Parathyroid adenoma (tissue), 2 donors: ENCODE measurements at regions not wholly inside any gene's neighbourhood (a gene's known extent, or its start where the extent isn't known, plus 50 kb on each side); places are given as distances from the start of the nearest gene placed in this dataset.

ENCODE experiments used
- H2AFZ ChIP-seq: fragments of 300-600 bp; sonication (generic); one replicate; pipeline ENCODE4 v1.7.0; 2017; ENCODE audit warnings: antibody characterized with exemption, mild to moderate bottlenecking
- H3K27ac ChIP-seq: fragments of 300-600 bp; sonication (generic); one replicate; pipeline ENCODE4 v1.7.0; 2017
- H3K27me3 ChIP-seq: fragments of 300-600 bp; sonication (generic); one replicate; pipeline ENCODE4 v1.7.0; 2017; ENCODE audit warnings: low read length; ENCODE audit not compliant: control insufficient read depth, insufficient read depth
- H3K36me3 ChIP-seq: fragments of 300-600 bp; sonication (generic); one replicate; pipeline ENCODE4 v1.7.0; 2017; ENCODE audit warnings: low read length; ENCODE audit not compliant: control insufficient read depth, insufficient read depth
- H3K4me1 ChIP-seq: fragments of 300-600 bp; sonication (generic); one replicate; pipeline ENCODE4 v1.7.0; 2017; ENCODE audit warnings: control low read depth
- H3K4me2 ChIP-seq: fragments of 300-600 bp; sonication (generic); one replicate; pipeline ENCODE4 v1.7.0; 2017; ENCODE audit warnings: low read length
- H3K4me3 ChIP-seq: fragments of 300-600 bp; sonication (generic); one replicate; pipeline ENCODE4 v1.7.0; 2017; ENCODE audit warnings: low read depth, low read length
- H3K79me2 ChIP-seq: fragments of 300-600 bp; sonication (generic); one replicate; pipeline ENCODE4 v1.7.0; 2017; ENCODE audit warnings: control low read depth
- H3K9ac ChIP-seq: fragments of 300-600 bp; sonication (generic); one replicate; pipeline ENCODE4 v1.7.0; 2017; ENCODE audit warnings: mild to moderate bottlenecking
- H3K9me3 ChIP-seq: fragments of 300-600 bp; sonication (generic); one replicate; pipeline ENCODE4 v1.7.0; 2017; ENCODE audit warnings: low read length; ENCODE audit not compliant: control insufficient read depth
- TF ChIP-seq, protein P1 (sequence below): fragments of 300-600 bp; sonication (generic); IDR thresholded peaks from one replicate; pipeline ENCODE4 v1.7.0; 2017; ENCODE audit warnings: antibody characterized with exemption, mild to moderate bottlenecking
- donor health status: primary hyperparathyroidism.

DNA sequence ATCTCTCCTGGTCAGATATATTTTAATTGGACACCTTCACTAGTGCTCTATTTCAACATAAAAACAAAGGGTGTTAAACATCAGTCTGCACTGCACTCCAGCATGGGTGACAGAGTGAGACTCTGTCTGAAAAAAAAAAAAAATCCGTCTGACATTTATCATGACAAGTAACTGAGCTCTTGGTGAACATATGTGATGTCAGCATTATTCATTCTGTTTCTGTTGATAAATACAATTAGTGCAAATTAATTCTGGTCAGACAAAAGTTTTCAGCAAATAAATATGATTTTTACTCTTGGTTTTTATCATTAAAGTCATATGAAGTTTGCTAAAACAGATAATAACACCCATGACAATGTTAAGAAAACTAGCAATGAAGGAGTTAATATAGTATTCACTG is 692.8 kb upstream of the GRM3 start:
- Histone ChIP-seq H3K9me3 (no peaks in the 10 kb centered on the region), H3K79me2 (no peaks in the 10 kb centered on the region), H3K4me1 (no peaks in the 10 kb centered on the region), H3K4me3 (no peak overlapping the region), H3K36me3 (peaks cover 4% of the 10 kb centered on the region), H3K27ac (no peak overlapping the region), H3K27me3 (no peaks in the 10 kb centered on the region), H3K9ac (no peak overlapping the region), H2AFZ (no peak overlapping the region), H3K4me2 (no peak overlapping the region)
- TF ChIP-seq, protein P1, sequence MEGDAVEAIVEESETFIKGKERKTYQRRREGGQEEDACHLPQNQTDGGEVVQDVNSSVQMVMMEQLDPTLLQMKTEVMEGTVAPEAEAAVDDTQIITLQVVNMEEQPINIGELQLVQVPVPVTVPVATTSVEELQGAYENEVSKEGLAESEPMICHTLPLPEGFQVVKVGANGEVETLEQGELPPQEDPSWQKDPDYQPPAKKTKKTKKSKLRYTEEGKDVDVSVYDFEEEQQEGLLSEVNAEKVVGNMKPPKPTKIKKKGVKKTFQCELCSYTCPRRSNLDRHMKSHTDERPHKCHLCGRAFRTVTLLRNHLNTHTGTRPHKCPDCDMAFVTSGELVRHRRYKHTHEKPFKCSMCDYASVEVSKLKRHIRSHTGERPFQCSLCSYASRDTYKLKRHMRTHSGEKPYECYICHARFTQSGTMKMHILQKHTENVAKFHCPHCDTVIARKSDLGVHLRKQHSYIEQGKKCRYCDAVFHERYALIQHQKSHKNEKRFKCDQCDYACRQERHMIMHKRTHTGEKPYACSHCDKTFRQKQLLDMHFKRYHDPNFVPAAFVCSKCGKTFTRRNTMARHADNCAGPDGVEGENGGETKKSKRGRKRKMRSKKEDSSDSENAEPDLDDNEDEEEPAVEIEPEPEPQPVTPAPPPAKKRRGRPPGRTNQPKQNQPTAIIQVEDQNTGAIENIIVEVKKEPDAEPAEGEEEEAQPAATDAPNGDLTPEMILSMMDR: no peak

DNA sequence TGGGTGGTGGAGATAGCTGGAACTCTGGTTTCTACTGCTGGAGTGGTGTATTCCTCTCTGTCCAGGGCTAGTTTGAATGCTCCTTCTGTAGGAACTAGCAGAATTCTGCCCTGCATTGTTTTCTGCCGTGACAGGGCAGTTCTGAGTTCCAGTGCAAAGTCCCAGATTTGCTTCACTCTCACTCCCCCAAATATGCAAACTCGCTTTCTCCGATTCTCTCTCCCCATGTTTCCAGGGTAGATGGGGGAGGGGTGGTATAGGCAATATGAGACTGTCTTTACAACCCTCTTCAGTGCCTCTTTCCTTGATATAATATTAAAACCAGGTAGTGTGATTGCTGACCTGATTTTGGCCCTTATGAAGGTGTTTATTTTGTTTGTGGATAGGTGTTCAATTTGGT is 693.3 kb upstream of the GRM3 start:
- Histone ChIP-seq H2AFZ (no peak overlapping the region), H3K79me2 (no peaks in the 10 kb centered on the region), H3K9ac (no peak overlapping the region), H3K4me2 (no peak overlapping the region), H3K27me3 (no peaks in the 10 kb centered on the region), H3K36me3 (peaks cover 4% of the 10 kb centered on the region), H3K4me3 (no peak overlapping the region), H3K4me1 (no peaks in the 10 kb centered on the region), H3K27ac (no peak overlapping the region), H3K9me3 (no peaks in the 10 kb centered on the region)
- TF ChIP-seq, protein P1: no peak

DNA sequence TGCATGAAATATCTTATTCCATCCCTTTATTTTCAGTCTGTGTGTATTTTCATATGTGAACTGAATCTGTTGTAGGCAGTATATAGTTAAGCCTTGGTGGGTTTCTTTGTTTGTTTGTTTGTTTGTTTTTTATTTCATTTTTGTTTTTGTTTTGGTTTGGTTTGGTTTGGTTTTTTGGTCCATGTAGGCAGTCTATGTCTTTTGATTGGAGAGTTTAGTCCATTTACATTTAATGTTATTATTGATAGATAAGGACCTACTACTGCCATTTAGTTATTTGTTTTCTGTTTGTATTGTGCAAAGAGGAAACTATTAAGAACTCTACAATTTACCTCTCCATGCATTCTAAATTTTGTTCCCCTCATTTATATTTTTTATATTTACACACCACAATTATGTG is 695.9 kb upstream of the GRM3 start:
- Histone ChIP-seq H3K27ac (no peak overlapping the region), H3K4me3 (no peak overlapping the region), H3K36me3 (peaks cover 4% of the 10 kb centered on the region), H3K79me2 (no peaks in the 10 kb centered on the region), H3K9ac (no peak overlapping the region), H3K4me1 (no peaks in the 10 kb centered on the region), H2AFZ (no peak overlapping the region), H3K9me3 (no peaks in the 10 kb centered on the region), H3K4me2 (no peak overlapping the region), H3K27me3 (no peaks in the 10 kb centered on the region)
- TF ChIP-seq, protein P1: no peak

DNA sequence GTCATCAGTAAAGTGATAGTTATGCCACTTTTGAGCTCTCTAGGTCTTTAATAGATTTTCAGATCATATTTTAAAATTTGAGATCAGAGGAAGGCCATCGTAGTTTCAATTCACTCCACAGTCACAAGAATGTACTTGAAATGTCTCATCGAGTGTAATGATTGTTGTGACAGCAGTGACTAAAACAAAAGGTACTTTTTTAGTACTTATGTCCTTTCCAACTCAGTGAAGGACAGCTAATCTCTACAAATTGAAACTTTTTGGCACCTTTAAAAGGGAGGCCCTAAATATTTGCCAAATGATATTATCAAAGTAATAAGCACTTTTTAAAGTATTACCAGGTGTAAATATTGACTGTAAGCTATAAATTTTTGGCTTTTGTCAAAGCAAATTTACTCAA is 702.9 kb upstream of the GRM3 start:
- H3K9me3 ChIP-seq: no peaks in the 10 kb centered on the region
- TF ChIP-seq, protein P1: no peak
- H3K27ac ChIP-seq: no peak overlapping the region
- no peaks in the 10 kb centered on the region for H3K27me3 ChIP-seq
- H3K36me3 ChIP-seq: no peaks in the 10 kb centered on the region
- no peak overlapping the region for H3K4me3 ChIP-seq
- no peaks in the 10 kb centered on the region for H3K79me2 ChIP-seq
- no peak overlapping the region for H2AFZ ChIP-seq
- H3K9ac ChIP-seq: no peak overlapping the region
- H3K4me2 ChIP-seq: no peak overlapping the region
- H3K4me1 ChIP-seq: no peaks in the 10 kb centered on the region

DNA sequence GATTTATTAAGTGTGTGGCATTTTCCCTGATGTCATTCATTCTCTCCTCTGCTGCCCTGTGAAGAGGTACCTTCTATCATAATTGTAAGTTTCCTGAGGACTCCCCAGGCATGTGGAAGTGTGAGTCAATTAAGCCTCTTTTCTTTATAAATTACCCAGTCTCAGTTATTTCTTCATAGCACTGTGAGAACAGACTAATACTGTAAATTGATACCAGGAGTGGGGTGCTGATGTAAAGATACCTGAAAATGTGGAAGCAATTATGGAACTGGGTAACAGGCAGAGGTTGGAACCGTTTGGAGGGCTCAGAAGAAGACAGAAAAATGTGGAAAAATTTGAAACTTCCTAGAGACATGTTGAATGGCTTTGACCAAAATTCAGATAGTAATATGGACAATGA is 711.8 kb upstream of the GRM3 start:
- Histone ChIP-seq H3K36me3 (no peaks in the 10 kb centered on the region), H3K4me1 (no peaks in the 10 kb centered on the region), H3K27me3 (no peaks in the 10 kb centered on the region), H3K4me3 (no peak overlapping the region), H3K27ac (no peak overlapping the region), H2AFZ (no peak overlapping the region), H3K79me2 (no peaks in the 10 kb centered on the region), H3K4me2 (no peak overlapping the region), H3K9me3 (no peaks in the 10 kb centered on the region), H3K9ac (no peak overlapping the region)
- TF ChIP-seq, protein P1: no peak
